SK-N-SH (cell line): ENCODE measurements at regions not wholly inside any gene's neighbourhood (a gene's known extent, or its start where the extent isn't known, plus 50 kb on each side); places are given as distances from the start of the nearest gene placed in this dataset.

Experiments
- CTCF ChIA-PET: fragments of 300-600, 350-600 bp; formaldehyde crosslinking; extraction: SDS; loops from one replicate; lab custom pipeline; 2021; lab: Yijun Ruan, JAX
- POLR2A ChIA-PET: fragments of 350-600 bp; sonication (Branson Sonifier 250); formaldehyde crosslinking; extraction: SDS; loops from one replicate; lab custom pipeline; 2020; ENCODE audit warnings: antibody characterized with exemption, inconsistent platforms; lab: Yijun Ruan, JAX
- DNase-seq: peaks from one replicate; pipeline ENCODE4 v3.0.0; 2012
- H2AFZ ChIP-seq: fragments of 200-600 bp; sonication (generic); 2 replicates; pipeline ENCODE4 v1.8.1; 2016; ENCODE audit warnings: antibody characterized with exemption, mild to moderate bottlenecking, low read depth
- H3F3A ChIP-seq: fragments of 200-600 bp; sonication (generic); replicated peaks from 2 replicates; pipeline ENCODE3; 2016; ENCODE audit warnings: antibody characterized with exemption, mild to moderate bottlenecking; ENCODE audit not compliant: insufficient read depth
- H3K27ac ChIP-seq, 2 experiments: fragments of 200-500 bp in 1 of 2; fragments of 200-600 bp in 1 of 2; sonication (Bioruptor generic) in 1 of 2; sonication (generic), shearing (Covaris generic) in 1 of 2; 2 replicates each; pipeline versions ENCODE4 v1.5.1 to v1.6.1; 2014 to 2016; ENCODE audit warnings: low read depth in 2 of 2, inconsistent platforms in 1 of 2, low read length in 1 of 2, mild to moderate bottlenecking in 1 of 2, mixed read lengths in 1 of 2
- H3K27me3 ChIP-seq: fragments of 200-600 bp; sonication (generic), shearing (Covaris generic); 2 replicates; pipeline ENCODE4 v1.6.1; 2016; ENCODE audit warnings: mixed run types; ENCODE audit not compliant: insufficient read depth
- H3K36me3 ChIP-seq, 2 experiments: fragments of 200-500 bp in 1 of 2; fragments of 200-600 bp in 1 of 2; sonication (Bioruptor generic) in 1 of 2; sonication (generic) in 1 of 2; replicated peaks in 1 of 2; 2 replicates each; pipeline versions ENCODE3 to v1.5.1; 2014 to 2016; ENCODE audit warnings: low read length in 1 of 2, mild to moderate bottlenecking in 1 of 2; ENCODE audit not compliant: insufficient read depth in 2 of 2, control insufficient read depth in 1 of 2
- H3K4me1 ChIP-seq, 2 experiments: fragments of 200-500 bp in 1 of 2; fragments of 200-600 bp in 1 of 2; sonication (Bioruptor generic) in 1 of 2; sonication (generic), shearing (Covaris generic) in 1 of 2; 2 replicates each; pipeline versions ENCODE4 v1.5.1 to v1.6.1; 2014 to 2016; ENCODE audit warnings: low read depth in 1 of 2, low read length in 1 of 2, mixed run types in 1 of 2; ENCODE audit not compliant: insufficient read depth in 2 of 2, control insufficient read depth in 1 of 2
- H3K4me2 ChIP-seq: fragments of 200-600 bp; sonication (generic), shearing (Covaris generic); 2 replicates; pipeline ENCODE4 v1.6.1; 2017; ENCODE audit warnings: mixed run types
- H3K4me3 ChIP-seq, 2 experiments: fragments of 200-500 bp in 1 of 2; fragments of 200-600 bp in 1 of 2; sonication (Bioruptor generic) in 1 of 2; sonication (generic), shearing (Covaris generic) in 1 of 2; 2 replicates each; pipeline versions ENCODE4 v1.5.1 to v1.8.1; 2014 to 2016; ENCODE audit warnings: low read depth in 2 of 2, inconsistent platforms in 1 of 2, low read length in 1 of 2, mild to moderate bottlenecking in 1 of 2, mixed read lengths in 1 of 2, moderate library complexity in 1 of 2
- H3K79me2 ChIP-seq: fragments of 200-600 bp; sonication (generic); 2 replicates; pipeline ENCODE4 v1.8.1; 2017; ENCODE audit warnings: mild to moderate bottlenecking; ENCODE audit not compliant: insufficient read depth
- H3K9ac ChIP-seq: fragments of 200-600 bp; sonication (generic); 2 replicates; pipeline ENCODE4 v1.6.1; 2017; ENCODE audit warnings: mixed run types
- H3K9me2 ChIP-seq: fragments of 200-600 bp; sonication (generic); 2 replicates; pipeline ENCODE4 v1.6.1; 2017; ENCODE audit warnings: mixed run types
- H3K9me3 ChIP-seq: fragments of 200-600 bp; sonication (generic); 2 replicates; pipeline ENCODE4 v1.6.1; 2017; ENCODE audit warnings: mixed run types, mild to moderate bottlenecking, moderate library complexity
- H4K20me1 ChIP-seq: fragments of 200-600 bp; sonication (generic); 2 replicates; pipeline ENCODE4 v1.6.1; 2017; ENCODE audit warnings: mild to moderate bottlenecking, mixed run types; ENCODE audit not compliant: insufficient read depth
- CTCF ChIP-seq: fragments of 200-600 bp; sonication (generic); IDR thresholded peaks from 2 replicates; pipeline ENCODE4 v1.6.1; 2017; ENCODE audit warnings: antibody characterized with exemption, mild to moderate bottlenecking, moderate library complexity
- ELF1 ChIP-seq: IDR thresholded peaks from 2 replicates; pipeline ENCODE4 v1.4.0; 2012
- EZH2phosphoT487 ChIP-seq: fragments of 200-600 bp; sonication (generic); IDR thresholded peaks from 2 replicates; pipeline ENCODE4 v1.6.1; 2017; ENCODE audit warnings: low read depth, mixed run types, mild to moderate bottlenecking, antibody characterized with exemption, moderate library complexity, borderline replicate concordance
- FOSL2 ChIP-seq: IDR thresholded peaks from 2 replicates; pipeline ENCODE4 v1.4.0; 2012; ENCODE audit warnings: low read depth, mild to moderate bottlenecking, moderate library complexity, borderline replicate concordance
- FOXJ3 ChIP-seq: sonication (generic); formaldehyde crosslinking; IDR thresholded peaks from 2 replicates; pipeline ENCODE4 v1.5.1; 2020; ENCODE audit warnings: mild to moderate bottlenecking, missing genetic modification reagents
- FOXM1 ChIP-seq: IDR thresholded peaks from 2 replicates; pipeline ENCODE4 v1.4.0; 2012; ENCODE audit warnings: low read depth, mild to moderate bottlenecking
- GABPA ChIP-seq: IDR thresholded peaks from 2 replicates; pipeline ENCODE4 v1.4.0; 2012; ENCODE audit warnings: low read depth, mild to moderate bottlenecking
- MAX ChIP-seq: IDR thresholded peaks from 2 replicates; pipeline ENCODE4 v1.4.0; 2012; ENCODE audit warnings: low read depth
- MXI1 ChIP-seq: IDR thresholded peaks from 2 replicates; pipeline ENCODE4 v1.6.1; 2012; ENCODE audit warnings: mild to moderate bottlenecking, low read depth, low read length, improper control_type of control experiment
- RAD21 ChIP-seq: IDR thresholded peaks from 2 replicates; pipeline ENCODE4 v1.6.1; 2012; ENCODE audit warnings: mild to moderate bottlenecking, low read length
- RCOR1 ChIP-seq: fragments of 150-350 bp; IDR thresholded peaks from 2 replicates; pipeline ENCODE4 v1.6.1; 2017; ENCODE audit warnings: antibody characterized with exemption, low read length
- REST ChIP-seq: IDR thresholded peaks from 2 replicates; pipeline ENCODE4 v1.6.1; 2012; ENCODE audit warnings: mild to moderate bottlenecking, low read depth, low read length, moderate library complexity
- RXRA ChIP-seq: IDR thresholded peaks from 2 replicates; pipeline ENCODE4 v1.4.0; 2012; ENCODE audit warnings: low read depth, mild to moderate bottlenecking, borderline replicate concordance
- SIN3A ChIP-seq: IDR thresholded peaks from 2 replicates; pipeline ENCODE4 v1.6.1; 2012; ENCODE audit warnings: low read depth, mild to moderate bottlenecking, low read length, moderate library complexity, borderline replicate concordance
- SMC3 ChIP-seq: IDR thresholded peaks from 2 replicates; pipeline ENCODE4 v1.6.1; 2012; ENCODE audit warnings: low read depth, low read length, improper control_type of control experiment
- TAF1 ChIP-seq: IDR thresholded peaks from 2 replicates; pipeline ENCODE4 v1.6.1; 2012; ENCODE audit warnings: low read depth, mild to moderate bottlenecking, low read length, moderate library complexity, borderline replicate concordance
- TCF12 ChIP-seq: IDR thresholded peaks from 2 replicates; pipeline ENCODE4 v1.4.0; 2012
- TEAD4 ChIP-seq: IDR thresholded peaks from 2 replicates; pipeline ENCODE4 v1.4.0; 2012; ENCODE audit warnings: mild to moderate bottlenecking, borderline replicate concordance; ENCODE audit not compliant: insufficient read depth
- USF1 ChIP-seq: IDR thresholded peaks from 2 replicates; pipeline ENCODE4 v1.4.0; 2012; ENCODE audit warnings: low read depth, borderline replicate concordance
- USF2 ChIP-seq: fragments of 150-350 bp; IDR thresholded peaks from 2 replicates; pipeline ENCODE4 v1.6.1; 2017; ENCODE audit warnings: antibody characterized with exemption, low read length, low read depth, borderline replicate concordance
- YY1 ChIP-seq: IDR thresholded peaks from 2 replicates; pipeline ENCODE4 v1.4.0; 2012; ENCODE audit warnings: low read depth, mild to moderate bottlenecking
- WGBS: methylation state at CpG from one replicate; pipeline ENCODE4 v1.1.6; 2017; ENCODE audit warnings: low lambda C conversion rate; 5-methylcytosine and 5-hydroxymethylcytosine counted together

GRCh38 chr6:100096341-100096740, 102.3 kb upstream of the MCHR2 start:
- Histone ChIP-seq H3K27me3 (peaks cover 18% of the 10 kb centered on the region; the same call in 1 of the 2 replicates), H3K36me3 (no peaks in the 10 kb centered on the region), H3K4me1 (no peaks in the 10 kb centered on the region), H3K79me2 (no peaks in the 10 kb centered on the region), H3F3A (no peaks in the 10 kb centered on the region), H3K4me3 (no peak overlapping the region), H3K9ac (no peak overlapping the region), H3K27ac (no peak overlapping the region), H3K4me2 (no peak overlapping the region), H3K9me3 (no peaks in the 10 kb centered on the region), H2AFZ (no peak overlapping the region), H3K9me2 (no peaks in the 10 kb centered on the region), H4K20me1 (no peaks in the 10 kb centered on the region)
- CTCF ChIA-PET, result interaction anchor here (0.9 to 6.3 kb wide), 4 partner anchors 11 to 561 kb away, joined by 3 to 32 read pairs (median 5); no protein-coding TSS in a partner anchor
- TF ChIP-seq USF1 (no peak), RXRA (no peak), REST (no peak), FOXJ3 (CRISPR knock-in tag) (no peak)
- 0% methylated on average over 2 of the region's 2 CpGs for WGBS
- POLR2A ChIA-PET, result no interaction called here
- DNase-seq, result no peak

GRCh38 chr6:100093405-100093804, 99.4 kb upstream of the MCHR2 start:
- Histone ChIP-seq H3K27ac (no peak overlapping the region), H3F3A (no peaks in the 10 kb centered on the region), H3K27me3 (peaks cover 14% of the 10 kb centered on the region; the same call in 1 of the 2 replicates), H3K36me3 (no peaks in the 10 kb centered on the region), H3K9me3 (no peaks in the 10 kb centered on the region), H3K9ac (no peak overlapping the region), H3K4me3 (no peak overlapping the region), H2AFZ (no peak overlapping the region), H4K20me1 (no peaks in the 10 kb centered on the region), H3K4me2 (no peak overlapping the region), H3K4me1 (no peaks in the 10 kb centered on the region), H3K9me2 (no peaks in the 10 kb centered on the region), H3K79me2 (no peaks in the 10 kb centered on the region)
- TF ChIP-seq MAX (no peak), EZH2phosphoT487 (no peak), SIN3A (no peak), TAF1 (no peak), FOXM1 (no peak), RAD21 (no peak), YY1 (no peak), GABPA (no peak), CTCF (no peak), TCF12 (no peak), SMC3 (no peak), FOXJ3 (CRISPR knock-in tag) (no peak), USF2 (no peak), RCOR1 (no peak), MXI1 (no peak), ELF1 (no peak), TEAD4 (no peak), FOSL2 (no peak)
- ChIA-PET POLR2A (no interaction called here), CTCF (interaction anchor here (1.1 kb wide), 1 partner anchor 92 kb away, joined by 3 read pairs; no protein-coding TSS in a partner anchor)
- DNase-seq, result no peak
- 37% methylated on average over 5 of the region's 6 CpGs for WGBS
